WTC11 (cell line): ENCODE measurements at regions not wholly inside any gene's neighbourhood (a gene's known extent, or its start where the extent isn't known, plus 50 kb on each side); places are given as distances from the start of the nearest gene placed in this dataset.

ENCODE experiments used
- ATAC-seq: fragments of 200-7000 bp; cut with Tn5 transposase; 2 replicates; pipeline ENCODE4 v1.10.0; 2021; ENCODE audit warnings: mild to moderate bottlenecking, moderate library complexity
- CTCF ChIA-PET: fragments of 300-600 bp; sonication (Branson Sonifier 250); formaldehyde crosslinking; loops from one replicate; lab custom pipeline; 2021; ENCODE audit warnings: antibody characterized with exemption; lab: Charles Lee
- POLR2A ChIA-PET: fragments of 350-600 bp; sonication (Branson Sonifier 250); formaldehyde crosslinking; loops from one replicate; lab custom pipeline; 2021; ENCODE audit warnings: antibody characterized with exemption; lab: Charles Lee
- DNase-seq: peaks from one replicate; pipeline ENCODE4 v3.0.0; 2021; ENCODE audit warnings: low spot score
- H3K27ac Mint-ChIP-seq: 2 replicates; pipeline ENCODE4 v1.8.0; 2021; ENCODE audit warnings: mixed read lengths
- H3K27me3 Mint-ChIP-seq: 2 replicates; pipeline ENCODE4 v1.8.0; 2021; ENCODE audit warnings: low read depth, mild to moderate bottlenecking, moderate library complexity, mixed read lengths
- H3K36me3 Mint-ChIP-seq: 2 replicates; pipeline ENCODE4 v1.8.0; 2021; ENCODE audit warnings: mixed read lengths
- H3K4me1 Mint-ChIP-seq: 2 replicates; pipeline ENCODE4 v1.8.0; 2022; ENCODE audit warnings: mixed read lengths
- H3K4me3 Mint-ChIP-seq: 2 replicates; pipeline ENCODE4 v1.8.0; 2021; ENCODE audit warnings: mild to moderate bottlenecking, moderate library complexity, mixed read lengths
- H3K9me3 Mint-ChIP-seq: 2 replicates; pipeline ENCODE4 v1.8.0; 2021; ENCODE audit warnings: mixed read lengths
- CREB1 ChIP-seq: sonication (generic); formaldehyde crosslinking; IDR thresholded peaks from 2 replicates; pipeline ENCODE4 v1.8.0; 2023; ENCODE audit warnings: mild to moderate bottlenecking, missing genetic modification reagents
- CREM ChIP-seq: sonication (generic); formaldehyde crosslinking; IDR thresholded peaks from 2 replicates; pipeline ENCODE4 v1.8.1; 2022; ENCODE audit warnings: mild to moderate bottlenecking, missing genetic modification reagents, moderate library complexity
- ESRRA ChIP-seq: sonication (generic); formaldehyde crosslinking; IDR thresholded peaks from 2 replicates; pipeline ENCODE4 v1.8.1; 2022; ENCODE audit warnings: mild to moderate bottlenecking, missing genetic modification reagents, borderline replicate concordance
- ETV6 ChIP-seq: sonication (generic); formaldehyde crosslinking; IDR thresholded peaks from 2 replicates; pipeline ENCODE4 v1.8.1; 2022; ENCODE audit warnings: mild to moderate bottlenecking, missing genetic modification reagents
- MXD4 ChIP-seq: fragments of 250-450 bp; sonication (Bioruptor Pico); IDR thresholded peaks from 2 replicates; pipeline ENCODE4 v1.8.0; 2021; ENCODE audit warnings: mild to moderate bottlenecking, moderate library complexity, borderline replicate concordance
- MYBL2 ChIP-seq: sonication (generic); formaldehyde crosslinking; IDR thresholded peaks from 2 replicates; pipeline ENCODE4 v1.8.1; 2023; ENCODE audit warnings: mild to moderate bottlenecking, moderate library complexity, missing genetic modification reagents
- NFATC4 ChIP-seq: fragments of 250-450 bp; sonication (Bioruptor Pico); IDR thresholded peaks from 2 replicates; pipeline ENCODE4 v1.9.0; 2021; ENCODE audit warnings: mild to moderate bottlenecking
- NR1H2 ChIP-seq: sonication (generic); formaldehyde crosslinking; IDR thresholded peaks from 2 replicates; pipeline ENCODE4 v1.9.0; 2021; ENCODE audit warnings: mild to moderate bottlenecking, moderate library complexity, missing genetic modification reagents
- NR2C2 ChIP-seq: sonication (generic); formaldehyde crosslinking; IDR thresholded peaks from 2 replicates; pipeline ENCODE4 v1.8.0; 2022; ENCODE audit warnings: mild to moderate bottlenecking, missing genetic modification reagents
- PRRX2 ChIP-seq: fragments of 250-450 bp; sonication (Bioruptor Pico); IDR thresholded peaks from 2 replicates; pipeline ENCODE4 v1.8.0; 2021; ENCODE audit warnings: mild to moderate bottlenecking
- TP53 ChIP-seq: sonication (generic); formaldehyde crosslinking; IDR thresholded peaks from 2 replicates; pipeline ENCODE4 v1.8.1; 2023; ENCODE audit warnings: mild to moderate bottlenecking, missing genetic modification reagents
- ZNF138 ChIP-seq: sonication (generic); formaldehyde crosslinking; conservative IDR thresholded peaks from 2 replicates; pipeline ENCODE4 v1.8.1; 2022; ENCODE audit warnings: mild to moderate bottlenecking, moderate library complexity, missing genetic modification reagents
- TF ChIP-seq, protein P1 (sequence below): sonication (generic); formaldehyde crosslinking; conservative IDR thresholded peaks from 2 replicates; pipeline ENCODE4 v1.8.1; 2023; ENCODE audit warnings: mild to moderate bottlenecking, low read depth, missing genetic modification reagents, moderate library complexity
- TF ChIP-seq, protein P2 (sequence below): fragments of 200-600 bp; IDR thresholded peaks from 2 replicates; pipeline ENCODE4 v1.8.0; 2022; ENCODE audit warnings: antibody characterized with exemption
- TF ChIP-seq, protein P3 (sequence below): sonication (generic); formaldehyde crosslinking; conservative IDR thresholded peaks from 2 replicates; pipeline ENCODE4 v1.8.1; 2022; ENCODE audit warnings: mild to moderate bottlenecking, missing genetic modification reagents
- TF ChIP-seq, protein P4 (sequence below): sonication (generic); formaldehyde crosslinking; IDR thresholded peaks from 2 replicates; pipeline ENCODE4 v1.8.0; 2022; ENCODE audit warnings: mild to moderate bottlenecking, missing genetic modification reagents
- TF ChIP-seq, protein P5 (sequence below): sonication (generic); formaldehyde crosslinking; IDR thresholded peaks from 2 replicates; pipeline ENCODE4 v1.8.1; 2022; ENCODE audit warnings: missing genetic modification reagents, borderline replicate concordance
- TF ChIP-seq, protein P6 (sequence below): sonication (generic); formaldehyde crosslinking; IDR thresholded peaks from 2 replicates; pipeline ENCODE4 v1.8.0; 2022; ENCODE audit warnings: mild to moderate bottlenecking, missing genetic modification reagents
- TF ChIP-seq, protein P7 (sequence below): fragments of 250-450 bp; sonication (Bioruptor Pico); IDR thresholded peaks from 2 replicates; pipeline ENCODE4 v1.9.0; 2021; ENCODE audit warnings: mild to moderate bottlenecking, borderline replicate concordance
- TF ChIP-seq, protein P8 (sequence below): sonication (generic); formaldehyde crosslinking; IDR thresholded peaks from 2 replicates; pipeline ENCODE4 v1.8.0; 2022; ENCODE audit warnings: missing genetic modification reagents

DNA sequence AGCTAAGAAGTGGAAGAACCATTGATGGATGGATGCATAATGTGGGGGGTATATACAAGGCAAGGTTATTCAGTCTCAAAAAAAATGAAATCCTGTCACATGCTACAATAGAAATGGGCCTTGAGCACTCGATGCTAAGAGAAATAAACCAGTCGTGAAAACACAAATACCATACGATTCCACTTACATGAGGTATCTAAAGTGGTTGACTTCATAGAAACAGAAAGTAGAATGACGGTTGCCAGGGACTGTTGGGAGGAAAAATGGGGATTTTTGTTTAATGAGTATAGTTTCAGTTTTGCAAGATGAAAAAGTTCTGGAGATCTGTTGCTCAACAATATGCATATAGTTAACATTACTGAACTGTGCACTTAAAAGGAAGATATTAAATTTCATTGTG is 223.6 kb upstream of the NLGN4Y start (continued):
- TF ChIP-seq, protein P1, sequence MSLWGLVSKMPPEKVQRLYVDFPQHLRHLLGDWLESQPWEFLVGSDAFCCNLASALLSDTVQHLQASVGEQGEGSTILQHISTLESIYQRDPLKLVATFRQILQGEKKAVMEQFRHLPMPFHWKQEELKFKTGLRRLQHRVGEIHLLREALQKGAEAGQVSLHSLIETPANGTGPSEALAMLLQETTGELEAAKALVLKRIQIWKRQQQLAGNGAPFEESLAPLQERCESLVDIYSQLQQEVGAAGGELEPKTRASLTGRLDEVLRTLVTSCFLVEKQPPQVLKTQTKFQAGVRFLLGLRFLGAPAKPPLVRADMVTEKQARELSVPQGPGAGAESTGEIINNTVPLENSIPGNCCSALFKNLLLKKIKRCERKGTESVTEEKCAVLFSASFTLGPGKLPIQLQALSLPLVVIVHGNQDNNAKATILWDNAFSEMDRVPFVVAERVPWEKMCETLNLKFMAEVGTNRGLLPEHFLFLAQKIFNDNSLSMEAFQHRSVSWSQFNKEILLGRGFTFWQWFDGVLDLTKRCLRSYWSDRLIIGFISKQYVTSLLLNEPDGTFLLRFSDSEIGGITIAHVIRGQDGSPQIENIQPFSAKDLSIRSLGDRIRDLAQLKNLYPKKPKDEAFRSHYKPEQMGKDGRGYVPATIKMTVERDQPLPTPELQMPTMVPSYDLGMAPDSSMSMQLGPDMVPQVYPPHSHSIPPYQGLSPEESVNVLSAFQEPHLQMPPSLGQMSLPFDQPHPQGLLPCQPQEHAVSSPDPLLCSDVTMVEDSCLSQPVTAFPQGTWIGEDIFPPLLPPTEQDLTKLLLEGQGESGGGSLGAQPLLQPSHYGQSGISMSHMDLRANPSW: no peak
- TF ChIP-seq, protein P2, sequence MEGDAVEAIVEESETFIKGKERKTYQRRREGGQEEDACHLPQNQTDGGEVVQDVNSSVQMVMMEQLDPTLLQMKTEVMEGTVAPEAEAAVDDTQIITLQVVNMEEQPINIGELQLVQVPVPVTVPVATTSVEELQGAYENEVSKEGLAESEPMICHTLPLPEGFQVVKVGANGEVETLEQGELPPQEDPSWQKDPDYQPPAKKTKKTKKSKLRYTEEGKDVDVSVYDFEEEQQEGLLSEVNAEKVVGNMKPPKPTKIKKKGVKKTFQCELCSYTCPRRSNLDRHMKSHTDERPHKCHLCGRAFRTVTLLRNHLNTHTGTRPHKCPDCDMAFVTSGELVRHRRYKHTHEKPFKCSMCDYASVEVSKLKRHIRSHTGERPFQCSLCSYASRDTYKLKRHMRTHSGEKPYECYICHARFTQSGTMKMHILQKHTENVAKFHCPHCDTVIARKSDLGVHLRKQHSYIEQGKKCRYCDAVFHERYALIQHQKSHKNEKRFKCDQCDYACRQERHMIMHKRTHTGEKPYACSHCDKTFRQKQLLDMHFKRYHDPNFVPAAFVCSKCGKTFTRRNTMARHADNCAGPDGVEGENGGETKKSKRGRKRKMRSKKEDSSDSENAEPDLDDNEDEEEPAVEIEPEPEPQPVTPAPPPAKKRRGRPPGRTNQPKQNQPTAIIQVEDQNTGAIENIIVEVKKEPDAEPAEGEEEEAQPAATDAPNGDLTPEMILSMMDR: no peak
- TF ChIP-seq, protein P3, sequence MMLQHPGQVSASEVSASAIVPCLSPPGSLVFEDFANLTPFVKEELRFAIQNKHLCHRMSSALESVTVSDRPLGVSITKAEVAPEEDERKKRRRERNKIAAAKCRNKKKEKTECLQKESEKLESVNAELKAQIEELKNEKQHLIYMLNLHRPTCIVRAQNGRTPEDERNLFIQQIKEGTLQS (CRISPR knock-in tag): no peak
- TF ChIP-seq NR1H2 (CRISPR knock-in tag) (no peak), ESRRA (CRISPR knock-in tag) (no peak), MXD4 (CRISPR knock-in tag) (no peak), CREM (CRISPR knock-in tag) (no peak), MYBL2 (CRISPR knock-in tag) (no peak), PRRX2 (CRISPR knock-in tag) (no peak), NFATC4 (CRISPR knock-in tag) (no peak), NR2C2 (no peak)
- TF ChIP-seq, protein P4, sequence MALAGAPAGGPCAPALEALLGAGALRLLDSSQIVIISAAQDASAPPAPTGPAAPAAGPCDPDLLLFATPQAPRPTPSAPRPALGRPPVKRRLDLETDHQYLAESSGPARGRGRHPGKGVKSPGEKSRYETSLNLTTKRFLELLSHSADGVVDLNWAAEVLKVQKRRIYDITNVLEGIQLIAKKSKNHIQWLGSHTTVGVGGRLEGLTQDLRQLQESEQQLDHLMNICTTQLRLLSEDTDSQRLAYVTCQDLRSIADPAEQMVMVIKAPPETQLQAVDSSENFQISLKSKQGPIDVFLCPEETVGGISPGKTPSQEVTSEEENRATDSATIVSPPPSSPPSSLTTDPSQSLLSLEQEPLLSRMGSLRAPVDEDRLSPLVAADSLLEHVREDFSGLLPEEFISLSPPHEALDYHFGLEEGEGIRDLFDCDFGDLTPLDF (CRISPR knock-in tag): no peak
- TF ChIP-seq, protein P5, sequence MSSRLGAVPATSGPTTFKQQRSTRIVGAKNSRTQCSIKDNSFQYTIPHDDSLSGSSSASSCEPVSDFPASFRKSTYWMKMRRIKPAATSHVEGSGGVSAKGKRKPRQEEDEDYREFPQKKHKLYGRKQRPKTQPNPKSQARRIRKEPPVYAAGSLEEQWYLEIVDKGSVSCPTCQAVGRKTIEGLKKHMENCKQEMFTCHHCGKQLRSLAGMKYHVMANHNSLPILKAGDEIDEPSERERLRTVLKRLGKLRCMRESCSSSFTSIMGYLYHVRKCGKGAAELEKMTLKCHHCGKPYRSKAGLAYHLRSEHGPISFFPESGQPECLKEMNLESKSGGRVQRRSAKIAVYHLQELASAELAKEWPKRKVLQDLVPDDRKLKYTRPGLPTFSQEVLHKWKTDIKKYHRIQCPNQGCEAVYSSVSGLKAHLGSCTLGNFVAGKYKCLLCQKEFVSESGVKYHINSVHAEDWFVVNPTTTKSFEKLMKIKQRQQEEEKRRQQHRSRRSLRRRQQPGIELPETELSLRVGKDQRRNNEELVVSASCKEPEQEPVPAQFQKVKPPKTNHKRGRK (CRISPR knock-in tag): no peak
- TF ChIP-seq, protein P6, sequence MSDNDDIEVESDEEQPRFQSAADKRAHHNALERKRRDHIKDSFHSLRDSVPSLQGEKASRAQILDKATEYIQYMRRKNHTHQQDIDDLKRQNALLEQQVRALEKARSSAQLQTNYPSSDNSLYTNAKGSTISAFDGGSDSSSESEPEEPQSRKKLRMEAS: no peak

DNA sequence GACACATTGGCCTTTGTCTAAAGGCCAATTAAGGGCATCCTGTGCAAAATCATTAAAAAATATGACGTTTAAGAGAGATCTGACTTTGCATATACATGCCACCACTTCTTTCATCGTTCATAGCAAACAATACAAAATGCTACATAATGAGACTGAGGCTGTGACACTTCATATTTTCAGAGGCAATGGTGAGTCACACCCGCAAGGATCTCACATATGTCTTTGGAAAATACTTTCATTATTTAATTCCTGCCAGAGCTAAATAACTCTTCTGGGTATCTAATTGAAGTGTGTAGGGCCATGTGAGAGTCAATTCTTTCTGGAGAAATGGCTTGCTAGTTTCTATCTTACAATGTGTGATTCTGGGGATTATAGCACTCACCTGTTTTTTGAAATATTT is 222.8 kb upstream of the NLGN4Y start:
- TF ChIP-seq, protein P7, sequence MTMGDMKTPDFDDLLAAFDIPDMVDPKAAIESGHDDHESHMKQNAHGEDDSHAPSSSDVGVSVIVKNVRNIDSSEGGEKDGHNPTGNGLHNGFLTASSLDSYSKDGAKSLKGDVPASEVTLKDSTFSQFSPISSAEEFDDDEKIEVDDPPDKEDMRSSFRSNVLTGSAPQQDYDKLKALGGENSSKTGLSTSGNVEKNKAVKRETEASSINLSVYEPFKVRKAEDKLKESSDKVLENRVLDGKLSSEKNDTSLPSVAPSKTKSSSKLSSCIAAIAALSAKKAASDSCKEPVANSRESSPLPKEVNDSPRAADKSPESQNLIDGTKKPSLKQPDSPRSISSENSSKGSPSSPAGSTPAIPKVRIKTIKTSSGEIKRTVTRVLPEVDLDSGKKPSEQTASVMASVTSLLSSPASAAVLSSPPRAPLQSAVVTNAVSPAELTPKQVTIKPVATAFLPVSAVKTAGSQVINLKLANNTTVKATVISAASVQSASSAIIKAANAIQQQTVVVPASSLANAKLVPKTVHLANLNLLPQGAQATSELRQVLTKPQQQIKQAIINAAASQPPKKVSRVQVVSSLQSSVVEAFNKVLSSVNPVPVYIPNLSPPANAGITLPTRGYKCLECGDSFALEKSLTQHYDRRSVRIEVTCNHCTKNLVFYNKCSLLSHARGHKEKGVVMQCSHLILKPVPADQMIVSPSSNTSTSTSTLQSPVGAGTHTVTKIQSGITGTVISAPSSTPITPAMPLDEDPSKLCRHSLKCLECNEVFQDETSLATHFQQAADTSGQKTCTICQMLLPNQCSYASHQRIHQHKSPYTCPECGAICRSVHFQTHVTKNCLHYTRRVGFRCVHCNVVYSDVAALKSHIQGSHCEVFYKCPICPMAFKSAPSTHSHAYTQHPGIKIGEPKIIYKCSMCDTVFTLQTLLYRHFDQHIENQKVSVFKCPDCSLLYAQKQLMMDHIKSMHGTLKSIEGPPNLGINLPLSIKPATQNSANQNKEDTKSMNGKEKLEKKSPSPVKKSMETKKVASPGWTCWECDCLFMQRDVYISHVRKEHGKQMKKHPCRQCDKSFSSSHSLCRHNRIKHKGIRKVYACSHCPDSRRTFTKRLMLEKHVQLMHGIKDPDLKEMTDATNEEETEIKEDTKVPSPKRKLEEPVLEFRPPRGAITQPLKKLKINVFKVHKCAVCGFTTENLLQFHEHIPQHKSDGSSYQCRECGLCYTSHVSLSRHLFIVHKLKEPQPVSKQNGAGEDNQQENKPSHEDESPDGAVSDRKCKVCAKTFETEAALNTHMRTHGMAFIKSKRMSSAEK (CRISPR knock-in tag): no peak
- TF ChIP-seq, protein P8, sequence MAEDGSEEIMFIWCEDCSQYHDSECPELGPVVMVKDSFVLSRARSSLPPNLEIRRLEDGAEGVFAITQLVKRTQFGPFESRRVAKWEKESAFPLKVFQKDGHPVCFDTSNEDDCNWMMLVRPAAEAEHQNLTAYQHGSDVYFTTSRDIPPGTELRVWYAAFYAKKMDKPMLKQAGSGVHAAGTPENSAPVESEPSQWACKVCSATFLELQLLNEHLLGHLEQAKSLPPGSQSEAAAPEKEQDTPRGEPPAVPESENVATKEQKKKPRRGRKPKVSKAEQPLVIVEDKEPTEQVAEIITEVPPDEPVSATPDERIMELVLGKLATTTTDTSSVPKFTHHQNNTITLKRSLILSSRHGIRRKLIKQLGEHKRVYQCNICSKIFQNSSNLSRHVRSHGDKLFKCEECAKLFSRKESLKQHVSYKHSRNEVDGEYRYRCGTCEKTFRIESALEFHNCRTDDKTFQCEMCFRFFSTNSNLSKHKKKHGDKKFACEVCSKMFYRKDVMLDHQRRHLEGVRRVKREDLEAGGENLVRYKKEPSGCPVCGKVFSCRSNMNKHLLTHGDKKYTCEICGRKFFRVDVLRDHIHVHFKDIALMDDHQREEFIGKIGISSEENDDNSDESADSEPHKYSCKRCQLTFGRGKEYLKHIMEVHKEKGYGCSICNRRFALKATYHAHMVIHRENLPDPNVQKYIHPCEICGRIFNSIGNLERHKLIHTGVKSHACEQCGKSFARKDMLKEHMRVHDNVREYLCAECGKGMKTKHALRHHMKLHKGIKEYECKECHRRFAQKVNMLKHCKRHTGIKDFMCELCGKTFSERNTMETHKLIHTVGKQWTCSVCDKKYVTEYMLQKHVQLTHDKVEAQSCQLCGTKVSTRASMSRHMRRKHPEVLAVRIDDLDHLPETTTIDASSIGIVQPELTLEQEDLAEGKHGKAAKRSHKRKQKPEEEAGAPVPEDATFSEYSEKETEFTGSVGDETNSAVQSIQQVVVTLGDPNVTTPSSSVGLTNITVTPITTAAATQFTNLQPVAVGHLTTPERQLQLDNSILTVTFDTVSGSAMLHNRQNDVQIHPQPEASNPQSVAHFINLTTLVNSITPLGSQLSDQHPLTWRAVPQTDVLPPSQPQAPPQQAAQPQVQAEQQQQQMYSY (CRISPR knock-in tag): no peak
- TF ChIP-seq ZNF138 (CRISPR knock-in tag): no peak
- no peak for TF ChIP-seq TP53
- no peak for TF ChIP-seq CREB1
- no peak for TF ChIP-seq ETV6
- POLR2A ChIA-PET: no interaction called here
- no peaks in the 10 kb centered on the region for H3K27me3 Mint-ChIP-seq
- H3K4me1 Mint-ChIP-seq: no peaks in the 10 kb centered on the region
- no peak for DNase-seq
- ATAC-seq: no peak
- 0 out of 2 replicates have a peak, but pooled peaks cover 4% of the 10 kb centered on the region for H3K9me3 Mint-ChIP-seq
- no peak overlapping the region for H3K27ac Mint-ChIP-seq
- H3K36me3 Mint-ChIP-seq: no peaks in the 10 kb centered on the region
- no peak overlapping the region for H3K4me3 Mint-ChIP-seq
- CTCF ChIA-PET: no interaction called here
